ENCODE measurements at regions not wholly inside any gene's neighbourhood (a gene's known extent, or its start where the extent isn't known, plus 50 kb on each side); places are given as distances from the start of the nearest gene placed in this dataset.

DNA sequence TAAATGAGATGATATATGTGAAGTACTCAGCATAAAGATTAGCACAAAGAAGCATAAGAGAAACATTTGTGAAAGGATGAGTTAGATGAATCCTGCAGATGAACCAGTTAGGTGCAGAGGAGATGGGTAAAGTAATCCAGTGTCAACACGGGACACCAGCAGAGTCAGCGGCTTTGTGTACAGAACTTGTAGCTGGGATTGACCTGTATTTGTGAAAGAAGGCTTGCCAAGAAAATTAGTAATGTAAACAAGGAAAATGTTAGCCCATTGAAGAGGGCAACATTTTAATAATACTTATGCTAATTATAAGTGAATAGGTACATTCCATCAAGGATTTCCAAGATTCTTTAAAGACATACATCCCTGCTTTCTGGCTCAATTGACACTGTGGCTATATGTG lies 255.7 kb downstream of the PTEN start:
- DNase-seq (no peak), FAIRE-seq (no peak)
- intact Hi-C loops (cut with DNase I): no loop called here
- H3K27me3 ChIP-seq (ENCODE audit: control insufficient read depth, insufficient read depth, low read length): no peaks in the 10 kb centered on the region
- no peaks in the 10 kb centered on the region for H3K4me1 ChIP-seq (ENCODE audit: control insufficient read depth in 2 of 3, insufficient read depth in 2 of 3, low read depth in 1 of 3, low read length in 3 of 3)
- H3K27ac ChIP-seq (ENCODE audit: low read depth in 2 of 2, low read length in 2 of 2): no peak overlapping the region
- no peak for TF ChIP-seq CTCF (IDR thresholded peaks at IDR 0.05; ENCODE audit: borderline replicate concordance, extremely low read depth, insufficient read depth)
- no peak overlapping the region for H3K4me3 ChIP-seq (ENCODE audit: low read length in 3 of 3)
- no peaks in the 10 kb centered on the region for H3K36me3 ChIP-seq (ENCODE audit: control insufficient read depth in 2 of 3, insufficient read depth in 3 of 3, low read length in 3 of 3)
- no peak overlapping the region for H3K9ac ChIP-seq (ENCODE audit: low read length in 3 of 3)
- no peaks in the 10 kb centered on the region for H3K9me3 ChIP-seq (ENCODE audit: control insufficient read depth in 2 of 3, insufficient read depth in 1 of 3, low read length in 3 of 3)

GRCh38 chr10:88120075-88120474 lies 256.6 kb downstream of the PTEN start:
- intact Hi-C loops (cut with DNase I): no loop called here
- Histone ChIP-seq H3K27me3 (ENCODE audit: control insufficient read depth, insufficient read depth, low read length) (no peaks in the 10 kb centered on the region), H3K9me3 (ENCODE audit: control insufficient read depth in 2 of 3, insufficient read depth in 1 of 3, low read length in 3 of 3) (no peaks in the 10 kb centered on the region), H3K36me3 (ENCODE audit: control insufficient read depth in 2 of 3, insufficient read depth in 3 of 3, low read length in 3 of 3) (no peaks in the 10 kb centered on the region), H3K4me1 (ENCODE audit: control insufficient read depth in 2 of 3, insufficient read depth in 2 of 3, low read depth in 1 of 3, low read length in 3 of 3) (no peaks in the 10 kb centered on the region), H3K9ac (ENCODE audit: low read length in 3 of 3) (no peak overlapping the region), H3K27ac (ENCODE audit: low read depth in 2 of 2, low read length in 2 of 2) (no peak overlapping the region), H3K4me3 (ENCODE audit: low read length in 3 of 3) (no peak overlapping the region)
- FAIRE-seq: no peak
- no peak for TF ChIP-seq CTCF (IDR thresholded peaks at IDR 0.05; ENCODE audit: borderline replicate concordance, extremely low read depth, insufficient read depth)
- DNase-seq: no peak

GRCh38 chr10:88120599-88121333 lies 257.3 kb downstream of the PTEN start:
- Histone ChIP-seq H3K27me3 (ENCODE audit: control insufficient read depth, insufficient read depth, low read length) (no peaks in the 10 kb centered on the region), H3K27ac (ENCODE audit: low read depth in 2 of 2, low read length in 2 of 2) (no peak overlapping the region), H3K9me3 (ENCODE audit: control insufficient read depth in 2 of 3, insufficient read depth in 1 of 3, low read length in 3 of 3) (no peaks in the 10 kb centered on the region), H3K4me3 (ENCODE audit: low read length in 3 of 3) (no peak overlapping the region), H3K4me1 (ENCODE audit: control insufficient read depth in 2 of 3, insufficient read depth in 2 of 3, low read depth in 1 of 3, low read length in 3 of 3) (no peaks in the 10 kb centered on the region), H3K9ac (ENCODE audit: low read length in 3 of 3) (no peak overlapping the region), H3K36me3 (ENCODE audit: control insufficient read depth in 2 of 3, insufficient read depth in 3 of 3, low read length in 3 of 3) (no peaks in the 10 kb centered on the region)
- FAIRE-seq (no peak), DNase-seq (no peak)
- intact Hi-C loops (cut with DNase I): no loop called here
- TF ChIP-seq CTCF (IDR thresholded peaks at IDR 0.05; ENCODE audit: borderline replicate concordance, extremely low read depth, insufficient read depth): no peak

- Histone ChIP-seq H3K27ac (ENCODE audit: low read depth in 2 of 2, low read length in 2 of 2) (no peak overlapping the region), H3K4me3 (ENCODE audit: low read length in 3 of 3) (no peak overlapping the region), H3K4me1 (ENCODE audit: control insufficient read depth in 2 of 3, insufficient read depth in 2 of 3, low read depth in 1 of 3, low read length in 3 of 3) (no peaks in the 10 kb centered on the region), H3K36me3 (ENCODE audit: control insufficient read depth in 2 of 3, insufficient read depth in 3 of 3, low read length in 3 of 3) (no peaks in the 10 kb centered on the region), H3K9ac (ENCODE audit: low read length in 3 of 3) (no peak overlapping the region), H3K27me3 (ENCODE audit: control insufficient read depth, insufficient read depth, low read length) (no peaks in the 10 kb centered on the region), H3K9me3 (ENCODE audit: control insufficient read depth in 2 of 3, insufficient read depth in 1 of 3, low read length in 3 of 3) (no peaks in the 10 kb centered on the region)
- DNase-seq (no peak), FAIRE-seq (no peak)
- TF ChIP-seq CTCF (IDR thresholded peaks at IDR 0.05; ENCODE audit: borderline replicate concordance, extremely low read depth, insufficient read depth): no peak
- intact Hi-C loops (cut with DNase I): no loop called here
These were observed 257.9 kb downstream of the PTEN start for GRCh38 chr10:88121361-88121760.

All from kidney (tissue), 13 donors.